CD8-positive, alpha-beta memory T cell (primary cell): ENCODE measurements at regions not wholly inside any gene's neighbourhood (a gene's known extent, or its start where the extent isn't known, plus 50 kb on each side); places are given as distances from the start of the nearest gene placed in this dataset.

Source experiments
- CTCF ChIA-PET: fragments of 350-600 bp; sonication (Branson Sonifier 250); formaldehyde crosslinking; loops from one replicate; lab custom pipeline; 2021; ENCODE audit warnings: antibody characterized with exemption; lab: Charles Lee
- POLR2A ChIA-PET: fragments of 350-600 bp; sonication (Branson Sonifier 250); formaldehyde crosslinking; loops from one replicate; lab custom pipeline; 2021; ENCODE audit warnings: antibody characterized with exemption; lab: Charles Lee
- DNase-seq, 5 donors: peaks; one replicate each; pipeline versions ENCODE4 v3.0.0 to v3.0.0-alpha.2; 2020 to 2022; ENCODE audit warnings: mixed read lengths in 1 of 5
- H3K27ac ChIP-seq: one replicate; pipeline ENCODE4 v1.7.0; 2013; ENCODE audit warnings: low read depth, mild to moderate bottlenecking, low read length, moderate library complexity
- H3K27me3 ChIP-seq: 2 replicates; pipeline ENCODE4 v1.7.0; 2013; ENCODE audit warnings: low read length, mild to moderate bottlenecking; ENCODE audit not compliant: insufficient read depth, poor library complexity, severe bottlenecking
- H3K36me3 ChIP-seq: 2 replicates; pipeline ENCODE4 v1.7.0; 2013; ENCODE audit warnings: mild to moderate bottlenecking, low read length, moderate library complexity; ENCODE audit not compliant: insufficient read depth
- H3K4me1 ChIP-seq: 2 replicates; pipeline ENCODE4 v1.7.0; 2013; ENCODE audit warnings: mild to moderate bottlenecking, low read length, moderate library complexity; ENCODE audit not compliant: insufficient read depth
- H3K4me3 ChIP-seq: 2 replicates; pipeline ENCODE4 v1.7.0; 2013; ENCODE audit warnings: mild to moderate bottlenecking, low read length
- H3K9me3 ChIP-seq: 2 replicates; pipeline ENCODE4 v1.7.0; 2013; ENCODE audit warnings: mild to moderate bottlenecking, low read length
- H3K27ac Mint-ChIP-seq, 8 donors: one replicate each; pipeline ENCODE4 v1.8.0; 2020 to 2021; ENCODE audit warnings: mixed read lengths in 8 of 8, mild to moderate bottlenecking in 6 of 8, inconsistent platforms in 3 of 8, moderate library complexity in 3 of 8
- H3K27me3 Mint-ChIP-seq, 2 donors: one replicate each; pipeline ENCODE4 v1.8.0; 2020 to 2021; ENCODE audit warnings: mixed read lengths in 2 of 2, mild to moderate bottlenecking in 1 of 2, moderate library complexity in 1 of 2
- H3K36me3 Mint-ChIP-seq, 3 donors: one replicate each; pipeline ENCODE4 v1.8.0; 2020 to 2021; ENCODE audit warnings: mixed read lengths in 3 of 3, inconsistent platforms in 1 of 3, mild to moderate bottlenecking in 1 of 3
- H3K4me1 Mint-ChIP-seq, 3 donors: one replicate each; pipeline ENCODE4 v1.8.0; 2020 to 2021; ENCODE audit warnings: mixed read lengths in 3 of 3, inconsistent platforms in 1 of 3, mild to moderate bottlenecking in 1 of 3
- H3K4me3 Mint-ChIP-seq, 7 donors: one replicate each; pipeline ENCODE4 v1.8.0; 2020 to 2021; ENCODE audit warnings: mixed read lengths in 7 of 7, mild to moderate bottlenecking in 6 of 7, moderate library complexity in 4 of 7, inconsistent platforms in 2 of 7
- H3K9me3 Mint-ChIP-seq, 5 donors: one replicate each; pipeline ENCODE4 v1.8.0; 2020 to 2022; ENCODE audit warnings: mixed read lengths in 5 of 5, mild to moderate bottlenecking in 3 of 5, moderate library complexity in 2 of 5, inconsistent platforms in 1 of 5

DNA sequence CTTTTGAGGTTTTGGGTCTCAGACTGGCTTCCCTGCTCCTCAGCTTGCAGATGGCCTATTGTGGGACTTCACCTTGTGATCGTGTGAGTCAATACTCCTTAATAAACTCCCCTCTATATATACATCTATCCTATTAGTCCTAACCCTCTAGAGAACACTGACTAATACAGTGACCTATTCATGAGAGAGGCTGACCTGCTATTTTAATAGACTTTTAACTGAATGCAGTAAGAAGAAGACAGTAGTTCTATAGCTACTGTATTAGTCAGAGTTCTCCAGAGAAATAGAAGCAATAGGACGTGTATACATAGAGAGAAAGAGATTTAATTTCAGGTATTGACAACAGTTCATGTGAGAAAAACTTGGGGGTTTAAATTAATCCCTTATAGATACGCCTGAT lies 53.3 kb upstream of the SMLR1 start:
- Mint-ChIP-seq H3K27me3 (no peaks in the 10 kb centered on the region), H3K4me3 (no peak overlapping the region), H3K4me1 (peaks cover 8 to 19% (median 13%) of the 10 kb centered on the region in 3 donors), H3K9me3 (no peaks in the 10 kb centered on the region), H3K36me3 (peaks cover 0 to 1% (median 0%) of the 10 kb centered on the region in 3 donors), H3K27ac (no peak overlapping the region)
- Histone ChIP-seq H3K9me3 (no peaks in the 10 kb centered on the region), H3K4me1 (no peaks in the 10 kb centered on the region), H3K4me3 (no peak overlapping the region), H3K36me3 (no peaks in the 10 kb centered on the region), H3K27me3 (no peaks in the 10 kb centered on the region), H3K27ac (no peak overlapping the region)
- no peak for DNase-seq
- CTCF ChIA-PET, result no interaction called here
- POLR2A ChIA-PET, result no interaction called here

DNA sequence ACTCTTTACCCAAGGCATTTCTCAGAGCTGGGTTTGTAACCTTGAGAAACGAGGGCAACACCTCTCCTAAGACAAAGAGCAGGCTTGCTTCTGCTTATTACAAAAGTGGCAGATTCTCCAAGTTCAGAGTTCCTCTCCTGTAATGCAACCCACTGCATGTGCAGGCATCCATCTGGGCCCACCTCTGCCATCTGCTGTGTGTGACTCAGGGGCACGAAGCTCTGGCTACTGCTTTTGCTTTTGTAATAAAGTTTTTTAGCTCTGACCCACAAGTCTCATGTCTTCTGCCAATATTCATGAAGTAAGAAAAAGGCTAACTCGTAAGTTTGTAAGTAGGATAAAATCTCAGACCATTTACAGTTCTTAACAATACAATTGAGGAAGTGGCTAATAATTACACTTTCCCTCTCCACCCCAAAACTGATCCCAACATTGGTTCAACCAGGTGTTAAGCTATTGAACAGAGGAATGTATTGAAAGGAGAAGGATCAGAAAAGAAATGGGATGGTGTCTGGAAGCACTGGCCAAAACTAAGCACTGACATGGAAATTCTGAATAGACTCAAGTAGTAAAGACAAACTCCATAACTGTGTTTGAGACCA lies 51.7 kb upstream of the SMLR1 start:
- CTCF ChIA-PET, result no interaction called here
- POLR2A ChIA-PET, result no interaction called here

DNA sequence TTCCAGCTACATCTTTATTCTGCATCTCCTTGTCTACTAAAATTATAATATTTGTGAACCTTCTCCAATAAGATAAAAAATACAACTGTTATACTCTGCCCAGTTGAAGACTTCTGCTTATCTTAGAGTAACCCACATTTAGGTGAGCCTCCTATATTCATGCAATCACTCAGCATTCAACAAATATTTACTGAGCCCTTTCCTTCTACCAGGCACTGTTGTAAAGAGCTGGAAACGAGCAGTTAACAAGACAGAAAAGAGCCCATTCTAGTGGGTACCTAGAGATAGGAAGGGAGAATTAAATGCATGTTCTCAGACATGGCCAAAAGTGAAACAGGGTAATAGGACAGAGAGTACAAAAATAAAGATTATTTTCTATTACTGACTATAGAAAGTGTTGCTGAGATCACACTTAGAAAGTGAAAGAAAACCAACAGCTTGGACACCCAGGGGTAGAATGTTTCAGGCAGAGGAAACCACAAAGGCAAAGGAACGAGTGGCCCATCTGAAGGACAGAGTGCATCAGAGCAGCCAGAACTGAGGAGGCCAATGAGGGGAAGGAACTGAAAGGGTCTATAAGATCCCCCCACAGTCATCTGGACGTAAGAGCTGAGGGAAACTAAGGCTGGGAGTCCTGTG lies 50.8 kb upstream of the SMLR1 start:
- no peak overlapping the region for H3K27ac ChIP-seq
- H3K27me3 ChIP-seq, result no peaks in the 10 kb centered on the region
- DNase-seq, result no peak
- Mint-ChIP-seq H3K27me3 (no peaks in the 10 kb centered on the region), H3K27ac (peak overlapping the region in 2 of 8 donors; percentile 9 to 83), H3K9me3 (no peaks in the 10 kb centered on the region), H3K36me3 (no peaks in the 10 kb centered on the region), H3K4me3 (peak overlapping the region in 2 of 7 donors; percentile 5 to 43), H3K4me1 (peaks cover 25 to 45% (median 35%) of the 10 kb centered on the region in 3 donors)
- H3K9me3 ChIP-seq, result no peaks in the 10 kb centered on the region
- ChIA-PET CTCF (no interaction called here), POLR2A (no interaction called here)
- H3K36me3 ChIP-seq, result no peaks in the 10 kb centered on the region
- no peak overlapping the region for H3K4me3 ChIP-seq
- H3K4me1 ChIP-seq, result peaks cover 12% of the 10 kb centered on the region

More for the DNA sequence above, 51.7 kb upstream of the SMLR1 start:
- no peak overlapping the region for H3K4me3 Mint-ChIP-seq
- no peaks in the 10 kb centered on the region for H3K9me3 Mint-ChIP-seq
- no peaks in the 10 kb centered on the region for H3K9me3 ChIP-seq
- no peaks in the 10 kb centered on the region for H3K27me3 ChIP-seq
- H3K27ac Mint-ChIP-seq, result no peak overlapping the region
- H3K36me3 Mint-ChIP-seq, result no peaks in the 10 kb centered on the region
- H3K36me3 ChIP-seq, result no peaks in the 10 kb centered on the region
- no peak for DNase-seq
- H3K4me1 ChIP-seq, result peaks cover 3% of the 10 kb centered on the region
- H3K4me3 ChIP-seq, result no peak overlapping the region
- H3K27me3 Mint-ChIP-seq, result no peaks in the 10 kb centered on the region
- H3K4me1 Mint-ChIP-seq, result peaks cover 19 to 36% (median 28%) of the 10 kb centered on the region in 3 donors
- H3K27ac ChIP-seq, result no peak overlapping the region
